ENCODE measurements at regions not wholly inside any gene's neighbourhood (a gene's known extent, or its start where the extent isn't known, plus 50 kb on each side); places are given as distances from the start of the nearest gene placed in this dataset.
A peak's percentile ranks its signal among the peaks of the same experiment; 100 is the strongest.
"Not testable (repeated sequence)": the region's sequence is repeated elsewhere in the genome, so short reads cannot be mapped to it uniquely, and the experiment has no call there.

GRCh38 chr1:242826701-242827336, 302.3 kb upstream of the PLD5 start:
- DNase-seq (ENCODE audit: low spot score): no peak
- TF ChIP-seq CTCF (IDR thresholded peaks at IDR 0.05; ENCODE audit: extremely low read depth, missing control alignments): no peak

DNA sequence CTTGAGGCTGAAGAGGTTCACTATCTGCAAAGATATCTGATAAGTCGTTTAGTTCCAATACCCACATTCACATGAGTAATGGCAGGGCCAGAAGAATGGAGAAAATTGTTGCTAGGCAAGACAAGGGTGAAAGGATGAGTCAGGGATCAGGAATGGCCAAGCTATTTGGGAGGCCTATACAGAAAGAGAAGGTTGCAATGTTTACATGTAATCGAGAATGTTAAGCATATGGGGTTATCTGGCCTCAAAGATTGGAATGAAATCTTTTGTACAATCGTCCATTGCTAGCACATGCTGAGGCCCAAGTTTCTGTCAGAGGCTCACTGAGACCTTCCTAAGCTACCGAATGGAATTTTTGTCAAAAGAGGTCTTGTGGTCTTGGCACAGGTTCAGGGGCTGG, 299.9 kb upstream of the PLD5 start:
- TF ChIP-seq CTCF (IDR thresholded peaks at IDR 0.05; ENCODE audit: extremely low read depth, missing control alignments): no peak
- no peak for DNase-seq (ENCODE audit: low spot score)

GRCh38 chr1:242813490-242814091, 289.1 kb upstream of the PLD5 start:
- peak; percentile 8 for DNase-seq (ENCODE audit: low spot score)
- no peak for TF ChIP-seq CTCF (IDR thresholded peaks at IDR 0.05; ENCODE audit: extremely low read depth, missing control alignments)

- DNase-seq (ENCODE audit: low spot score): no peak
- no peak for TF ChIP-seq CTCF (IDR thresholded peaks at IDR 0.05; ENCODE audit: extremely low read depth, missing control alignments)
Measured at GRCh38 chr1:242811092-242811840, 286.8 kb upstream of the PLD5 start.

- TF ChIP-seq CTCF (IDR thresholded peaks at IDR 0.05; ENCODE audit: extremely low read depth, missing control alignments): no peak
- no peak for DNase-seq (ENCODE audit: low spot score)
Measured at GRCh38 chr1:242806324-242806723, 281.8 kb upstream of the PLD5 start.

DNA sequence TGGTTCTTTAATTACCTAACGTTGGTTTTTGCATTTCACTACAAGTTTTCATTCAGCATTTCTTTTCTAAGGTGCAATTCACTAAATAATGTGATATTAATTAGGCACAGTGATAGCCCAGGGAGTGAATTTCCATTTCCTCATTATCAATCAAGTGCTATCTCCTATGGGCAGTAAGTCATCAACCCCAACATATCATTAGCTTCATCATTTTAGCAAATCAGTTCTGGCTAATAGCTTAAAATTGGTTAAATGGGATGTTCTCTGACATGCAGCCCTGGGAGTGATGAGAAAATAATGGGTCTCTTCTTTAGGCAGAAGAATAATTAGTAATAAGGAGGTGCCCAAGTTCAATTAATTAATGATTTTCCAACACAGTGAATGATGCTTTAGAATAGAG, 280.9 kb upstream of the PLD5 start:
- not testable (repeated sequence) for DNase-seq (ENCODE audit: low spot score)

DNA sequence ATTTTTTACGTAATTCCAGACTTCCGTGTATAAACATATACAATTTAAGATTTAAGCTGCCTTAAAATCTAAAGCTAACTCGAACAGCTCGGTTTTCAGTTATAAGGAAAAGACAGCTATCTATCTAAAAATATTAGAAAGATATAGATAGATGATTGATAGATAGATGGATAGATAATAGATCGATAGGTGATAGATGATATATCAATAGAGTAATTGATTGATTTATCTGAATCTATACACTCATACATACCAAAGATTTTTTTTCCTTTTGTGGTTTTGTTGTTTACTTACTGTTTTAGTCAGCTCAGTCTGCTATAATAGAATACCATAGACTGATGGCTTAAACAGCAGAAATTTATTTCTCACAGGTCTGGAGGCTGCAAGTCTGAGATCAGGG, 278.5 kb upstream of the PLD5 start:
- no peak for TF ChIP-seq CTCF (IDR thresholded peaks at IDR 0.05; ENCODE audit: extremely low read depth, missing control alignments)
- DNase-seq (ENCODE audit: low spot score): no peak

Measured in GM20000 (cell line).